ENCODE measurements at regions not wholly inside any gene's neighbourhood (a gene's known extent, or its start where the extent isn't known, plus 50 kb on each side); places are given as distances from the start of the nearest gene placed in this dataset.

- in situ Hi-C loops (cut with HindIII; ENCODE audit: low sequenced_read_pairs): loop anchor here (25.0 kb wide), 1 partner anchor 353 kb away; no protein-coding TSS in a partner anchor
These were observed 110.3 kb downstream of the SINHCAF start for GRCh38 chr12:31215518-31216232.

- in situ Hi-C loops (cut with HindIII; ENCODE audit: low sequenced_read_pairs): loop anchor here (25.0 kb wide), 1 partner anchor 354 kb away; no protein-coding TSS in a partner anchor
These were observed 109.5 kb downstream of the SINHCAF start for GRCh38 chr12:31216479-31216878.

- in situ Hi-C loops (cut with HindIII; ENCODE audit: low sequenced_read_pairs): loop anchor here (25.0 kb wide), 1 partner anchor 355 kb away; no protein-coding TSS in a partner anchor
These were observed 108.4 kb downstream of the SINHCAF start for GRCh38 chr12:31217356-31218130.

GRCh38 chr12:31218203-31219025 is 107.5 kb downstream of the SINHCAF start:
- in situ Hi-C loops (cut with HindIII; ENCODE audit: low sequenced_read_pairs): loop anchor here (25.0 kb wide), 1 partner anchor 356 kb away; no protein-coding TSS in a partner anchor

GRCh38 chr12:31219521-31219920 is 106.4 kb downstream of the SINHCAF start:
- in situ Hi-C loops (cut with HindIII; ENCODE audit: low sequenced_read_pairs): loop anchor here (25.0 kb wide), 1 partner anchor 357 kb away; no protein-coding TSS in a partner anchor

- in situ Hi-C loops (cut with HindIII; ENCODE audit: low sequenced_read_pairs): loop anchor here (25.0 kb wide), 1 partner anchor 358 kb away; no protein-coding TSS in a partner anchor
These were observed 105.9 kb downstream of the SINHCAF start for GRCh38 chr12:31220061-31220460.

GRCh38 chr12:31220633-31221550 is 105.1 kb downstream of the SINHCAF start:
- in situ Hi-C loops (cut with HindIII; ENCODE audit: low sequenced_read_pairs): loop anchor here (25.0 kb wide), 1 partner anchor 359 kb away; no protein-coding TSS in a partner anchor

GRCh38 chr12:31221551-31221945 is 104.4 kb downstream of the SINHCAF start:
- in situ Hi-C loops (cut with HindIII; ENCODE audit: low sequenced_read_pairs): loop anchor here (25.0 kb wide), 1 partner anchor 359 kb away; no protein-coding TSS in a partner anchor

- in situ Hi-C loops (cut with HindIII; ENCODE audit: low sequenced_read_pairs): loop anchor here (25.0 kb wide), 1 partner anchor 360 kb away; no protein-coding TSS in a partner anchor
These were observed 103.2 kb downstream of the SINHCAF start for GRCh38 chr12:31222620-31223222.

- in situ Hi-C loops (cut with HindIII; ENCODE audit: low sequenced_read_pairs): loop anchor here (25.0 kb wide), 1 partner anchor 361 kb away; no protein-coding TSS in a partner anchor
These were observed 102.3 kb downstream of the SINHCAF start for GRCh38 chr12:31223640-31224039.

- in situ Hi-C loops (cut with HindIII; ENCODE audit: low sequenced_read_pairs): loop anchor here (25.0 kb wide), 1 partner anchor 363 kb away; no protein-coding TSS in a partner anchor
These were observed 101.0 kb downstream of the SINHCAF start for GRCh38 chr12:31224768-31225448.

- in situ Hi-C loops (cut with HindIII; ENCODE audit: low sequenced_read_pairs): no loop called here
These were observed 100.1 kb downstream of the SINHCAF start for GRCh38 chr12:31225656-31226535.

- in situ Hi-C loops (cut with HindIII; ENCODE audit: low sequenced_read_pairs): no loop called here
These were observed 99.3 kb downstream of the SINHCAF start for GRCh38 chr12:31226639-31227038.

GRCh38 chr12:31227401-31227981 is 98.5 kb downstream of the SINHCAF start:
- in situ Hi-C loops (cut with HindIII; ENCODE audit: low sequenced_read_pairs): no loop called here

GRCh38 chr12:31228811-31229792 is 96.8 kb downstream of the SINHCAF start:
- in situ Hi-C loops (cut with HindIII; ENCODE audit: low sequenced_read_pairs): no loop called here

- in situ Hi-C loops (cut with HindIII; ENCODE audit: low sequenced_read_pairs): no loop called here
These were observed 95.9 kb downstream of the SINHCAF start for GRCh38 chr12:31230004-31230403.
